Fibroblast of lung (primary cell): ENCODE measurements at regions not wholly inside any gene's neighbourhood (a gene's known extent, or its start where the extent isn't known, plus 50 kb on each side); places are given as distances from the start of the nearest gene placed in this dataset.

ENCODE experiments used
- DNase-seq, 2 donors: peaks; one replicate each; pipeline versions ENCODE4 v3.0.0 to v3.0.0-alpha.2; 2010; ENCODE audit warnings: low read depth in 2 of 2
- H2AFZ ChIP-seq: 2 replicates; pipeline ENCODE4 v1.5.1; 2012; ENCODE audit warnings: low read length, control low read depth, inconsistent platforms
- H3K27ac ChIP-seq: 2 replicates; pipeline ENCODE4 v1.5.1; 2011; ENCODE audit warnings: low read length, control low read depth; ENCODE audit not compliant: insufficient read depth
- H3K27me3 ChIP-seq: 2 replicates; pipeline ENCODE4 v1.5.1; 2011; ENCODE audit warnings: mild to moderate bottlenecking, low read length; ENCODE audit not compliant: control insufficient read depth, insufficient read depth
- H3K36me3 ChIP-seq: 2 replicates; pipeline ENCODE4 v1.5.1; 2011; ENCODE audit warnings: low read length; ENCODE audit not compliant: control insufficient read depth, insufficient read depth
- H3K4me1 ChIP-seq: 2 replicates; pipeline ENCODE4 v1.5.1; 2011; ENCODE audit warnings: low read length; ENCODE audit not compliant: control insufficient read depth, insufficient read depth; ENCODE audit errors: extremely low read depth
- H3K4me2 ChIP-seq: 2 replicates; pipeline ENCODE4 v1.5.1; 2011; ENCODE audit warnings: low read length, control low read depth; ENCODE audit not compliant: insufficient read depth; ENCODE audit errors: extremely low read depth
- H3K4me3 ChIP-seq, 4 experiments: fragments of 200-600 bp in 1 of 4; sonication (generic) in 1 of 4; replicated peaks in 1 of 4; 2 replicates each; pipeline ENCODE4 v1.5.1; 2011 to 2016; ENCODE audit warnings: low read length in 4 of 4, low read depth in 3 of 4, mild to moderate bottlenecking in 3 of 4, control low read depth in 2 of 4, inconsistent platforms in 1 of 4, mixed read lengths in 1 of 4; ENCODE audit not compliant: insufficient read depth in 1 of 4; ENCODE audit errors: control extremely low read depth in 1 of 4
- H3K79me2 ChIP-seq: 2 replicates; pipeline ENCODE4 v1.5.1; 2012; ENCODE audit warnings: mild to moderate bottlenecking, low read length, inconsistent platforms; ENCODE audit not compliant: control insufficient read depth, insufficient read depth
- H3K9ac ChIP-seq: 2 replicates; pipeline ENCODE4 v1.5.1; 2011; ENCODE audit warnings: mild to moderate bottlenecking, low read length, control low read depth; ENCODE audit not compliant: insufficient read depth
- H3K9me3 ChIP-seq: 2 replicates; pipeline ENCODE4 v1.5.1; 2012; ENCODE audit warnings: low read depth, low read length; ENCODE audit not compliant: control insufficient read depth, insufficient read depth
- H4K20me1 ChIP-seq: 2 replicates; pipeline ENCODE4 v1.5.1; 2011; ENCODE audit warnings: low read length; ENCODE audit not compliant: control insufficient read depth, insufficient read depth; ENCODE audit errors: extremely low read depth
- EZH2 ChIP-seq: IDR thresholded peaks from 2 replicates; pipeline ENCODE4 v1.5.1; 2012; ENCODE audit warnings: low read length, control low read depth, mild to moderate bottlenecking; ENCODE audit errors: missing control alignments
- TF ChIP-seq, protein P1 (sequence below), 2 donors: IDR thresholded peaks in 1 of 2; conservative IDR thresholded peaks in 1 of 2; 1 replicate in 1 of 2; 2 replicates in 1 of 2; pipeline ENCODE4 v1.5.1; 2011 to 2012; ENCODE audit warnings: low read length in 2 of 2, control low read depth in 1 of 2, inconsistent platforms in 1 of 2, low read depth in 1 of 2, mild to moderate bottlenecking in 1 of 2

DNA sequence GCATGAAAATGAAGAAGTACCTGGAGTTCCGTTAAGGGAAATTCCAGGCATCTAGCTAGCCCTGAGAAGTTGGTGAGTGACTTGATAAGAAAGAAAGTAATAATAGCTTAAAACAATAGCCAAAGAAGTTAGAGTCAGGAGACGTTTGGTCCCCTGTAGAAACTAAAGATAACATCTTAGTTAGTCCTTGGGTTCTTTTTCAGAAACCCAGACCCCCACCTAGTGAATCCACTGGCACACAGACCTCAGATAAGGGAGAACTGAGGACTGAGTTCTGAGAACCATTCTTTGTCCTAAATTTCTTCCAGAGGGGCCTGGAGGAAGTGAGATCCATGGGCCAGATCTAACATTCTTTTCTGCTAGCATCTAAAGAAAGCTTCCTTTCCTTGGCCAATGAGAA is 335.4 kb downstream of the SLC4A3 start:
- Histone ChIP-seq H3K4me2 (no peak overlapping the region), H2AFZ (no peak overlapping the region), H4K20me1 (no peaks in the 10 kb centered on the region), H3K4me3 (no peak overlapping the region), H3K9ac (no peak overlapping the region), H3K4me1 (no peaks in the 10 kb centered on the region), H3K9me3 (no peaks in the 10 kb centered on the region), H3K36me3 (no peaks in the 10 kb centered on the region), H3K79me2 (no peaks in the 10 kb centered on the region), H3K27me3 (no peaks in the 10 kb centered on the region), H3K27ac (no peak overlapping the region)
- TF ChIP-seq, protein P1, sequence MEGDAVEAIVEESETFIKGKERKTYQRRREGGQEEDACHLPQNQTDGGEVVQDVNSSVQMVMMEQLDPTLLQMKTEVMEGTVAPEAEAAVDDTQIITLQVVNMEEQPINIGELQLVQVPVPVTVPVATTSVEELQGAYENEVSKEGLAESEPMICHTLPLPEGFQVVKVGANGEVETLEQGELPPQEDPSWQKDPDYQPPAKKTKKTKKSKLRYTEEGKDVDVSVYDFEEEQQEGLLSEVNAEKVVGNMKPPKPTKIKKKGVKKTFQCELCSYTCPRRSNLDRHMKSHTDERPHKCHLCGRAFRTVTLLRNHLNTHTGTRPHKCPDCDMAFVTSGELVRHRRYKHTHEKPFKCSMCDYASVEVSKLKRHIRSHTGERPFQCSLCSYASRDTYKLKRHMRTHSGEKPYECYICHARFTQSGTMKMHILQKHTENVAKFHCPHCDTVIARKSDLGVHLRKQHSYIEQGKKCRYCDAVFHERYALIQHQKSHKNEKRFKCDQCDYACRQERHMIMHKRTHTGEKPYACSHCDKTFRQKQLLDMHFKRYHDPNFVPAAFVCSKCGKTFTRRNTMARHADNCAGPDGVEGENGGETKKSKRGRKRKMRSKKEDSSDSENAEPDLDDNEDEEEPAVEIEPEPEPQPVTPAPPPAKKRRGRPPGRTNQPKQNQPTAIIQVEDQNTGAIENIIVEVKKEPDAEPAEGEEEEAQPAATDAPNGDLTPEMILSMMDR (conservative IDR thresholded peaks at IDR 0.05 in 1 of 2, IDR thresholded peaks at IDR 0.05 in 1 of 2; ENCODE audit: low read depth in 1 of 2, low read length in 2 of 2), result no peak
- TF ChIP-seq EZH2, result no peak
- no peak for DNase-seq

DNA sequence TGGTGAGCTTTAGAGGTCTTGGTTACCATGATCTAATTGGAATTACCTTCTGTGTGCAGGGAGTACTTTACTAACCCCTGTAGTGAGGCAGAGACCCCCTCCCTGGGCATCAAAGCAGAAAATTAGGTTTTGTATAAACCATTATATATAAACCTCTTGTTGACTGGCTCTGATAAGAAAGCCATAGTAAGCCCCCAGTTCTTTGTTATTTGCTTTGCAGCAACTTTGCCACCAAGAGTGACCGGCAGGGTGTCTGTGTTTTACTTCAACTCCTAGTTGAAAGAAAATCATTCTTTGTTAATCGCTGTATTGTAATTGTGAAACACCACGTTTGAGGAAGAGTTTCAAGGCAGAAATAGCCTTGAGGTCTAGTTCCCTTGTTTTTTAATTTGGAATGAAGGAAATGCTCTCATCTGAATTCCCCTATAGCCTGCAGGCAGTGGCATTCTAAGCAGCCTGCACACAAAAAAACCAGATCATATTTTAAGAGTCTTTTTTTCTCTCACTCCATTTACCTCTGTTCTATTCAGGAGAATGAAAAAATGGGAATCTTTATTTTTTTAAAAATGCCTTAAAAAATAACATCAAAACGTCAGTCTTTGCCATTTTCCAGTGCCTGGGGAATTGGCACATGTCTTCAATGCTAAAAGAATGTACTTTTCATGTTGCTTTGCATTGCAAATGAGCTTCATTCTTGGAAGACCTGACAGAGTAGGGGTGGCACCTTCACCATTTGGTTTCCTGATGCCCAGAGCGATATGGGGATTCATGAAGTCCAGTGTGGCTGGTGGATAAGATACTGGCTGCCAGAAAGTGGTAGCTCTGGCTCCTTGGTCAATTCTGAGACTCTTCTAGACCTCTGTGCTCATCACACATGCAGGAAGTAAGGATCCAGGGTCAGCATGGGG is 338.1 kb downstream of the SLC4A3 start:
- H3K9ac ChIP-seq, result no peak overlapping the region
- no peaks in the 10 kb centered on the region for H4K20me1 ChIP-seq
- H3K36me3 ChIP-seq, result no peaks in the 10 kb centered on the region
- no peak for TF ChIP-seq EZH2
- TF ChIP-seq, protein P1 (conservative IDR thresholded peaks at IDR 0.05 in 1 of 2, IDR thresholded peaks at IDR 0.05 in 1 of 2; ENCODE audit: low read depth in 1 of 2, low read length in 2 of 2), result no peak
- no peaks in the 10 kb centered on the region for H3K9me3 ChIP-seq
- H3K4me2 ChIP-seq, result no peak overlapping the region
- no peaks in the 10 kb centered on the region for H3K4me1 ChIP-seq
- H3K79me2 ChIP-seq, result no peaks in the 10 kb centered on the region
- H3K4me3 ChIP-seq, result no peak overlapping the region
- no peak overlapping the region for H2AFZ ChIP-seq
- H3K27ac ChIP-seq, result no peak overlapping the region
- H3K27me3 ChIP-seq, result no peaks in the 10 kb centered on the region
- no peak for DNase-seq

DNA sequence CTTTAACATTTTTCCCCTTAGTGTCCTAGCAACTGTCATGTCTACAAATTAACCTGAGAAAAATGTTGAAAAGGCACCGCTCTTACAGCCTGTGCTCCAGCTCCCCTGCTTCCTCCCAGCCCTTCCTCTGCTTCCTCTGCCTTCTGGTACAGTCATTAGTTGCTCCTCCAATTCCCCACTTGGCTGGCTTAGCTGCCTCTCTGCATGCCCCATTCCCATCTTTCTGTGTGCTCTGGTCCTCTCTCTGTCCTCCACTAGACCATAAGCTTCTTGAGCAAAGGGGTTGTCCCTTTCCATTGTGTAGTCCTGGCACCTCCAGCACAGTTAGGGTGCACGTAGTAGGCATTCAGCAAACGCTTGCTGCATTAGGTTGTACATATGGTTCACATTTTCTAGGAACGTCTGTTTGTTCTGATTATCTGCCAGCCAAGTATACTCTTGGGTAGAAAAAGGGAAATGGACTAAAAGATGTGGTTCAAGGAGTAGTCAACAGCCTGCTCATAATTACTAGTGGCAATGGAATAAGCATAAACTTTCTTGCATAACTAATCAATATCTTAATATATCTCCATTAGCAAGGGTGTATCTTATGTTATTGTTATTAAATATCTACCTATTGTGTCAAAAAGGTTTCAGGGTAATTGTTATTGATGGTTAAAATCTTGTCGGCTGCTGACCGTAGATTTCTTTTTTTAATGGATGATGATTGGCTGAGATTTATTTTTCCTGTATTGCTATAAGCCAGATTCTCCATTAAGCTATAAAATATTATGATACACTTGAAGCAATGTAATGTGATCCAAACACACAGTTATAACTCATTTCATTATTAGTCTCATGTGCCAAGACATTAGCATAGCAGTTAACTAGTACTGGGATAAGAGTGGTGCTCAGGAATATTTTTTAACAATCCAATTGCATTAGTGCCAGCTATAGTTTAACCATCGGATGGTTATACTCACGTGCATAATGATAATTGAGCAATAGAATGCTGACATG is 340.1 kb downstream of the SLC4A3 start:
- Histone ChIP-seq H4K20me1 (no peaks in the 10 kb centered on the region), H3K4me3 (no peak overlapping the region), H3K4me2 (no peak overlapping the region), H3K79me2 (no peaks in the 10 kb centered on the region), H3K9ac (no peak overlapping the region), H2AFZ (no peak overlapping the region), H3K4me1 (no peaks in the 10 kb centered on the region), H3K27ac (no peak overlapping the region), H3K27me3 (no peaks in the 10 kb centered on the region), H3K36me3 (no peaks in the 10 kb centered on the region), H3K9me3 (no peaks in the 10 kb centered on the region)
- TF ChIP-seq, protein P1 (conservative IDR thresholded peaks at IDR 0.05 in 1 of 2, IDR thresholded peaks at IDR 0.05 in 1 of 2; ENCODE audit: low read depth in 1 of 2, low read length in 2 of 2), result no peak
- TF ChIP-seq EZH2, result no peak
- DNase-seq, result no peak
